WTC11 (cell line): ENCODE measurements at regions not wholly inside any gene's neighbourhood (a gene's known extent, or its start where the extent isn't known, plus 50 kb on each side); places are given as distances from the start of the nearest gene placed in this dataset.

ENCODE experiments used
- ATAC-seq: fragments of 200-7000 bp; cut with Tn5 transposase; 2 replicates; pipeline ENCODE4 v1.10.0; 2021; ENCODE audit warnings: mild to moderate bottlenecking, moderate library complexity
- CTCF ChIA-PET: fragments of 300-600 bp; sonication (Branson Sonifier 250); formaldehyde crosslinking; loops from one replicate; lab custom pipeline; 2021; ENCODE audit warnings: antibody characterized with exemption; lab: Charles Lee
- POLR2A ChIA-PET: fragments of 350-600 bp; sonication (Branson Sonifier 250); formaldehyde crosslinking; loops from one replicate; lab custom pipeline; 2021; ENCODE audit warnings: antibody characterized with exemption; lab: Charles Lee
- DNase-seq: peaks from one replicate; pipeline ENCODE4 v3.0.0; 2021; ENCODE audit warnings: low spot score
- H3K27ac Mint-ChIP-seq: 2 replicates; pipeline ENCODE4 v1.8.0; 2021; ENCODE audit warnings: mixed read lengths
- H3K27me3 Mint-ChIP-seq: 2 replicates; pipeline ENCODE4 v1.8.0; 2021; ENCODE audit warnings: low read depth, mild to moderate bottlenecking, moderate library complexity, mixed read lengths
- H3K36me3 Mint-ChIP-seq: 2 replicates; pipeline ENCODE4 v1.8.0; 2021; ENCODE audit warnings: mixed read lengths
- H3K4me1 Mint-ChIP-seq: 2 replicates; pipeline ENCODE4 v1.8.0; 2022; ENCODE audit warnings: mixed read lengths
- H3K4me3 Mint-ChIP-seq: 2 replicates; pipeline ENCODE4 v1.8.0; 2021; ENCODE audit warnings: mild to moderate bottlenecking, moderate library complexity, mixed read lengths
- H3K9me3 Mint-ChIP-seq: 2 replicates; pipeline ENCODE4 v1.8.0; 2021; ENCODE audit warnings: mixed read lengths
- ELF4 ChIP-seq: sonication (generic); formaldehyde crosslinking; IDR thresholded peaks from 2 replicates; pipeline ENCODE4 v1.8.1; 2022; ENCODE audit warnings: low read depth, mild to moderate bottlenecking, moderate library complexity, missing genetic modification reagents
- ESRRA ChIP-seq: sonication (generic); formaldehyde crosslinking; IDR thresholded peaks from 2 replicates; pipeline ENCODE4 v1.8.1; 2022; ENCODE audit warnings: mild to moderate bottlenecking, missing genetic modification reagents, borderline replicate concordance
- FOXK1 ChIP-seq: sonication (generic); formaldehyde crosslinking; IDR thresholded peaks from 2 replicates; pipeline ENCODE4 v1.8.0; 2022; ENCODE audit warnings: mild to moderate bottlenecking, moderate library complexity, missing genetic modification reagents
- PRRX2 ChIP-seq: fragments of 250-450 bp; sonication (Bioruptor Pico); IDR thresholded peaks from 2 replicates; pipeline ENCODE4 v1.8.0; 2021; ENCODE audit warnings: mild to moderate bottlenecking
- TCF7 ChIP-seq: sonication (generic); formaldehyde crosslinking; IDR thresholded peaks from 2 replicates; pipeline ENCODE4 v1.8.0; 2022; ENCODE audit warnings: mild to moderate bottlenecking, low read depth, missing genetic modification reagents, moderate library complexity
- TEAD1 ChIP-seq: sonication (generic); formaldehyde crosslinking; IDR thresholded peaks from 2 replicates; pipeline ENCODE4 v1.8.0; 2022; ENCODE audit warnings: mild to moderate bottlenecking, missing genetic modification reagents
- ZNF317 ChIP-seq: sonication (generic); formaldehyde crosslinking; IDR thresholded peaks from 2 replicates; pipeline ENCODE4 v1.8.1; 2023; ENCODE audit warnings: low read depth, mild to moderate bottlenecking, moderate library complexity, missing genetic modification reagents, borderline replicate concordance
- ZNF423 ChIP-seq: fragments of 250-450 bp; sonication (Bioruptor Pico); IDR thresholded peaks from 2 replicates; pipeline ENCODE4 v2.1.2; 2022; ENCODE audit warnings: mild to moderate bottlenecking, moderate library complexity
- TF ChIP-seq, protein P1 (sequence below): sonication (generic); formaldehyde crosslinking; IDR thresholded peaks from 2 replicates; pipeline ENCODE4 v1.8.1; 2022; ENCODE audit warnings: low read depth, mild to moderate bottlenecking, moderate library complexity, missing genetic modification reagents, borderline replicate concordance
- TF ChIP-seq, protein P2 (sequence below): sonication (generic); formaldehyde crosslinking; IDR thresholded peaks from 2 replicates; pipeline ENCODE4 v1.8.0; 2023; ENCODE audit warnings: missing genetic modification reagents, mild to moderate bottlenecking, borderline replicate concordance
- TF ChIP-seq, protein P3 (sequence below): sonication (generic); formaldehyde crosslinking; IDR thresholded peaks from 2 replicates; pipeline ENCODE4 v1.8.0; 2022; ENCODE audit warnings: mild to moderate bottlenecking, missing genetic modification reagents
- TF ChIP-seq, protein P4 (sequence below): sonication (generic); formaldehyde crosslinking; IDR thresholded peaks from 2 replicates; pipeline ENCODE4 v1.8.1; 2023; ENCODE audit warnings: mild to moderate bottlenecking, missing genetic modification reagents, moderate library complexity
- TF ChIP-seq, protein P5 (sequence below): sonication (generic); formaldehyde crosslinking; IDR thresholded peaks from 2 replicates; pipeline ENCODE4 v1.8.1; 2023; ENCODE audit warnings: mild to moderate bottlenecking, missing genetic modification reagents, borderline replicate concordance

DNA sequence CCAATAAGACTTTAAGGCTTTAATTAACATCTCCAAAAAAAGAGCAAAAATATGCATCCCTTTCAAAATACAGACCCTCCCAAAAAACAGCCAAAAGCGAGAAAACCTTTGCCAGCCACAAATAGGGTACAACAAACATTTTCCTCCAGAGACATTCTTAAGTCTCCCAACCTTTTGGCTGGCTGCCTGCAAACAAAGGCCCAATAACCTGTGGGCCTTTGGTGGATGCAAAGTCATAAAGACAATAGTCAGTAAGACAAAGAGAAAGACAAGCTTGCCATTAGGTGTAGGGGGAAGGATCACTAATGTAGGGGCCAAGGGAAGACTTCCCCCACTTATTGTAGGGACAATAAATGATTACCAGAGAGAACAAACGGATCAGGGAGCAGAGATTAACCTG lies 215.5 kb upstream of the ZFP42 start:
- Mint-ChIP-seq H3K4me1 (peaks cover 26% of the 10 kb centered on the region), H3K36me3 (peaks cover 38% of the 10 kb centered on the region), H3K4me3 (no peak overlapping the region), H3K27ac (0 out of 2 replicates have a peak overlapping the region, but pooled peaks have one; percentile 31), H3K27me3 (peaks cover 3% of the 10 kb centered on the region; the same call in 1 of the 2 replicates), H3K9me3 (peaks cover 35% of the 10 kb centered on the region)
- ChIA-PET CTCF (no interaction called here), POLR2A (no interaction called here)
- DNase-seq = no peak
- ATAC-seq = no peak
- TF ChIP-seq, protein P1, sequence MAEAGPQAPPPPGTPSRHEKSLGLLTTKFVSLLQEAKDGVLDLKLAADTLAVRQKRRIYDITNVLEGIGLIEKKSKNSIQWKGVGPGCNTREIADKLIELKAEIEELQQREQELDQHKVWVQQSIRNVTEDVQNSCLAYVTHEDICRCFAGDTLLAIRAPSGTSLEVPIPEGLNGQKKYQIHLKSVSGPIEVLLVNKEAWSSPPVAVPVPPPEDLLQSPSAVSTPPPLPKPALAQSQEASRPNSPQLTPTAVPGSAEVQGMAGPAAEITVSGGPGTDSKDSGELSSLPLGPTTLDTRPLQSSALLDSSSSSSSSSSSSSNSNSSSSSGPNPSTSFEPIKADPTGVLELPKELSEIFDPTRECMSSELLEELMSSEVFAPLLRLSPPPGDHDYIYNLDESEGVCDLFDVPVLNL (CRISPR knock-in tag) = no peak
- TF ChIP-seq PRRX2 (CRISPR knock-in tag) (no peak), ELF4 (no peak), ZNF317 (CRISPR knock-in tag) (no peak), ESRRA (CRISPR knock-in tag) (no peak), TCF7 (CRISPR knock-in tag) (no peak), ZNF423 (CRISPR knock-in tag) (no peak), FOXK1 (CRISPR knock-in tag) (no peak), TEAD1 (CRISPR knock-in tag) (no peak)
- TF ChIP-seq, protein P2, sequence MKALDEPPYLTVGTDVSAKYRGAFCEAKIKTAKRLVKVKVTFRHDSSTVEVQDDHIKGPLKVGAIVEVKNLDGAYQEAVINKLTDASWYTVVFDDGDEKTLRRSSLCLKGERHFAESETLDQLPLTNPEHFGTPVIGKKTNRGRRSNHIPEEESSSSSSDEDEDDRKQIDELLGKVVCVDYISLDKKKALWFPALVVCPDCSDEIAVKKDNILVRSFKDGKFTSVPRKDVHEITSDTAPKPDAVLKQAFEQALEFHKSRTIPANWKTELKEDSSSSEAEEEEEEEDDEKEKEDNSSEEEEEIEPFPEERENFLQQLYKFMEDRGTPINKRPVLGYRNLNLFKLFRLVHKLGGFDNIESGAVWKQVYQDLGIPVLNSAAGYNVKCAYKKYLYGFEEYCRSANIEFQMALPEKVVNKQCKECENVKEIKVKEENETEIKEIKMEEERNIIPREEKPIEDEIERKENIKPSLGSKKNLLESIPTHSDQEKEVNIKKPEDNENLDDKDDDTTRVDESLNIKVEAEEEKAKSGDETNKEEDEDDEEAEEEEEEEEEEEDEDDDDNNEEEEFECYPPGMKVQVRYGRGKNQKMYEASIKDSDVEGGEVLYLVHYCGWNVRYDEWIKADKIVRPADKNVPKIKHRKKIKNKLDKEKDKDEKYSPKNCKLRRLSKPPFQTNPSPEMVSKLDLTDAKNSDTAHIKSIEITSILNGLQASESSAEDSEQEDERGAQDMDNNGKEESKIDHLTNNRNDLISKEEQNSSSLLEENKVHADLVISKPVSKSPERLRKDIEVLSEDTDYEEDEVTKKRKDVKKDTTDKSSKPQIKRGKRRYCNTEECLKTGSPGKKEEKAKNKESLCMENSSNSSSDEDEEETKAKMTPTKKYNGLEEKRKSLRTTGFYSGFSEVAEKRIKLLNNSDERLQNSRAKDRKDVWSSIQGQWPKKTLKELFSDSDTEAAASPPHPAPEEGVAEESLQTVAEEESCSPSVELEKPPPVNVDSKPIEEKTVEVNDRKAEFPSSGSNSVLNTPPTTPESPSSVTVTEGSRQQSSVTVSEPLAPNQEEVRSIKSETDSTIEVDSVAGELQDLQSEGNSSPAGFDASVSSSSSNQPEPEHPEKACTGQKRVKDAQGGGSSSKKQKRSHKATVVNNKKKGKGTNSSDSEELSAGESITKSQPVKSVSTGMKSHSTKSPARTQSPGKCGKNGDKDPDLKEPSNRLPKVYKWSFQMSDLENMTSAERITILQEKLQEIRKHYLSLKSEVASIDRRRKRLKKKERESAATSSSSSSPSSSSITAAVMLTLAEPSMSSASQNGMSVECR (CRISPR knock-in tag) = no peak
- TF ChIP-seq, protein P3, sequence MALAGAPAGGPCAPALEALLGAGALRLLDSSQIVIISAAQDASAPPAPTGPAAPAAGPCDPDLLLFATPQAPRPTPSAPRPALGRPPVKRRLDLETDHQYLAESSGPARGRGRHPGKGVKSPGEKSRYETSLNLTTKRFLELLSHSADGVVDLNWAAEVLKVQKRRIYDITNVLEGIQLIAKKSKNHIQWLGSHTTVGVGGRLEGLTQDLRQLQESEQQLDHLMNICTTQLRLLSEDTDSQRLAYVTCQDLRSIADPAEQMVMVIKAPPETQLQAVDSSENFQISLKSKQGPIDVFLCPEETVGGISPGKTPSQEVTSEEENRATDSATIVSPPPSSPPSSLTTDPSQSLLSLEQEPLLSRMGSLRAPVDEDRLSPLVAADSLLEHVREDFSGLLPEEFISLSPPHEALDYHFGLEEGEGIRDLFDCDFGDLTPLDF (CRISPR knock-in tag) = no peak
- TF ChIP-seq, protein P4, sequence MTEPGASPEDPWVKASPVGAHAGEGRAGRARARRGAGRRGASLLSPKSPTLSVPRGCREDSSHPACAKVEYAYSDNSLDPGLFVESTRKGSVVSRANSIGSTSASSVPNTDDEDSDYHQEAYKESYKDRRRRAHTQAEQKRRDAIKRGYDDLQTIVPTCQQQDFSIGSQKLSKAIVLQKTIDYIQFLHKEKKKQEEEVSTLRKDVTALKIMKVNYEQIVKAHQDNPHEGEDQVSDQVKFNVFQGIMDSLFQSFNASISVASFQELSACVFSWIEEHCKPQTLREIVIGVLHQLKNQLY = no peak
- TF ChIP-seq, protein P5, sequence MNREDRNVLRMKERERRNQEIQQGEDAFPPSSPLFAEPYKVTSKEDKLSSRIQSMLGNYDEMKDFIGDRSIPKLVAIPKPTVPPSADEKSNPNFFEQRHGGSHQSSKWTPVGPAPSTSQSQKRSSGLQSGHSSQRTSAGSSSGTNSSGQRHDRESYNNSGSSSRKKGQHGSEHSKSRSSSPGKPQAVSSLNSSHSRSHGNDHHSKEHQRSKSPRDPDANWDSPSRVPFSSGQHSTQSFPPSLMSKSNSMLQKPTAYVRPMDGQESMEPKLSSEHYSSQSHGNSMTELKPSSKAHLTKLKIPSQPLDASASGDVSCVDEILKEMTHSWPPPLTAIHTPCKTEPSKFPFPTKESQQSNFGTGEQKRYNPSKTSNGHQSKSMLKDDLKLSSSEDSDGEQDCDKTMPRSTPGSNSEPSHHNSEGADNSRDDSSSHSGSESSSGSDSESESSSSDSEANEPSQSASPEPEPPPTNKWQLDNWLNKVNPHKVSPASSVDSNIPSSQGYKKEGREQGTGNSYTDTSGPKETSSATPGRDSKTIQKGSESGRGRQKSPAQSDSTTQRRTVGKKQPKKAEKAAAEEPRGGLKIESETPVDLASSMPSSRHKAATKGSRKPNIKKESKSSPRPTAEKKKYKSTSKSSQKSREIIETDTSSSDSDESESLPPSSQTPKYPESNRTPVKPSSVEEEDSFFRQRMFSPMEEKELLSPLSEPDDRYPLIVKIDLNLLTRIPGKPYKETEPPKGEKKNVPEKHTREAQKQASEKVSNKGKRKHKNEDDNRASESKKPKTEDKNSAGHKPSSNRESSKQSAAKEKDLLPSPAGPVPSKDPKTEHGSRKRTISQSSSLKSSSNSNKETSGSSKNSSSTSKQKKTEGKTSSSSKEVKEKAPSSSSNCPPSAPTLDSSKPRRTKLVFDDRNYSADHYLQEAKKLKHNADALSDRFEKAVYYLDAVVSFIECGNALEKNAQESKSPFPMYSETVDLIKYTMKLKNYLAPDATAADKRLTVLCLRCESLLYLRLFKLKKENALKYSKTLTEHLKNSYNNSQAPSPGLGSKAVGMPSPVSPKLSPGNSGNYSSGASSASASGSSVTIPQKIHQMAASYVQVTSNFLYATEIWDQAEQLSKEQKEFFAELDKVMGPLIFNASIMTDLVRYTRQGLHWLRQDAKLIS (CRISPR knock-in tag) = no peak
